GM12891 (cell line): ENCODE measurements at regions not wholly inside any gene's neighbourhood (a gene's known extent, or its start where the extent isn't known, plus 50 kb on each side); places are given as distances from the start of the nearest gene placed in this dataset.

Experiments used
- DNase-seq: peaks from one replicate; pipeline ENCODE4 v3.0.0; 2011; ENCODE audit warnings: low spot score; ENCODE audit not compliant: insufficient read length
- FAIRE-seq: peaks from 2 replicates; lab custom pipeline; 2011; peaks lifted over from hg19 to GRCh38; lab: Jason Lieb, UNC
- PAX5 ChIP-seq: IDR thresholded peaks from 2 replicates; pipeline ENCODE4 v1.6.1; 2011; ENCODE audit warnings: low read length, moderate library complexity, mild to moderate bottlenecking; ENCODE audit not compliant: insufficient read depth, severe bottlenecking
- POLR2A ChIP-seq: IDR thresholded peaks from 2 replicates; pipeline ENCODE4 v1.6.1; 2011; ENCODE audit warnings: low read depth, low read length, control low read depth
- POLR2AphosphoS5 ChIP-seq: IDR thresholded peaks from 2 replicates; pipeline ENCODE4 v1.6.1; 2011; ENCODE audit warnings: low read depth, low read length, control low read depth
- POU2F2 ChIP-seq: IDR thresholded peaks from 2 replicates; pipeline ENCODE4 v1.6.1; 2011; ENCODE audit warnings: low read depth, mild to moderate bottlenecking, control low read depth, low read length, moderate library complexity
- SPI1 ChIP-seq: IDR thresholded peaks from 2 replicates; pipeline ENCODE4 v1.6.1; 2011; ENCODE audit warnings: low read depth, low read length, control low read depth
- TAF1 ChIP-seq: IDR thresholded peaks from 2 replicates; pipeline ENCODE4 v1.6.1; 2011; ENCODE audit warnings: low read depth, low read length, control low read depth

DNA sequence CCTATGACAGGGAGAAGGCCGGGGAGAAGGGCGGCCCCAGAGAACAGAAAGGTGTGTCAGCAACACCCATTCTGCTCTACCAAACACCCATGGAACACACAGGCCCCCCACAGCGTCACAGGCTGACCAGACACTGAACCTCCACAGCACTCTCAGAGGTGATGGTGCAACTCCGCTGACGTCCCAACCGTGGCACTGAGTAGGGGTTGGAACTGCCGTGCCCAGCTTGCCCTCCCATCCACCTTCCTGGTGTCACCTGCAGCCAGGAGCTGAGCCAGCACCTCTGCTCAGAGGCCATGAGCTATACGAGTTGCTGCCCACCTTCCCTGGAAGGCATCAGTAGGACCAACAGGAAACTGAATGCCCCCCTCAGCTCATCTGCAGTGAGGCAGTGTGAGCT, 412.9 kb upstream of the SALL3 start:
- no peak for FAIRE-seq
- TF ChIP-seq TAF1 (no peak), SPI1 (no peak), POLR2A (no peak), PAX5 (no peak), POU2F2 (no peak), POLR2AphosphoS5 (no peak)

DNA sequence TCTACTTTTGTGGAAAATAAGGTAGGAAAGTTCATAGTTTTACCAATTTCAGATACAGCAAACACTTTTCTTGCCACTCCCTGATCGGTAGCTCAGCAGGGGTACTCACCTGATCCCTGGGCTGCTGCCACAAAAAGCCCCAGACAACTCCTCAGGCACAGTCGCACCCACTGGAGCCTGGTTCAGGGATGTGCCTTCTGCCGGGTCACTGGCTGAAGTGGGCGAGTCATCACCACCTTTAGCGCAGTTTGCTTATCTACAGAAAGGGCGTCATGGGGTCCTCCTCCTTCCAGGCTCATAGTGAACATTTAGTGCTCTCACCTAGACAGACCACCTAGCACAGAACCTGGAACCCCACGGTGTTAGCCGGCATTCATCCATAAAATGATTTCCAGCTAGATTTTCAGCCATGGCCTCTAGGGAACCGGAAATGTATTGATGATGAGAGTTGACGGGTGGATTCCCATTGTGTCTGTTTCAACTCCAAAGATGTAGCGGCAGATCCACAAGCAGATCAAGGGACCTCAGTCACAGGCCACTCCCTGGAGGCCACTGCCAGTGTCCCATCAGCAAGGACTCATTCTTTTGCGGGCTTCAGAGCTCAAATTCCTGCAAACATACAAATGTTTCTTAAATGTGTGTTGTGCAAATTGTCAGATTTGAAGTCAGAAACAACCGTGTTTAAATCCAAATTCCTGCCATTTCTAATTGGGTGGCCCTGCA, 408.4 kb upstream of the SALL3 start:
- no peak for DNase-seq
- TF ChIP-seq PAX5 (no peak), TAF1 (no peak), POLR2AphosphoS5 (no peak), POU2F2 (no peak), SPI1 (no peak), POLR2A (no peak)
- FAIRE-seq: no peak

More for the DNA sequence above, 412.9 kb upstream of the SALL3 start:
- DNase-seq: no peak

DNA sequence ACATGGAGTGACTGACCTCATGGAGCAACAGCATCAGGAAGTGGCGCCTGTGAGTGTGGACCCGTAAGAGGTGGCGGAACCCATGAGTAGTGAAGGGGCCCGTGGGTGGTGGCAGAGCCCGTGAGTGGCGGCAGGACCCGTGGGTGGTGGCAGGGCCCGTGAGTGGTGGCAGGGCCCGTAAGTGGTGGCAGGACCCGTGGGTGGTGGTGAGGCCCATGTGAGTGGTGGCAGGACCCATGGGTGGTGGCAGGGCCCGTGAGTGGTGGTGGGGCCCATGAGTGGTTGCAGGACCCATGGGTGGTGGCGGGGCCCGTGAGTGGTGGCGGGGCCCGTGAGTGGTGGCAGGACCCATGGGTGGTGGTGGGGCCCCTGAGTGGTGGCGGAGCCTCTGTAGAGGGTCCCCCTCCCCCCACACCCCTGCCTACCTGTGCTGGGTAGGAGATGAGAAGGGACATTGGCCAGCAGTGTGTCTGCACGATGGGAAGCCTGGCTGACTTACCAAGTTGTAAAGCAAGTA, 407.7 kb upstream of the SALL3 start:
- no peak for FAIRE-seq
- TF ChIP-seq TAF1: no peak
- TF ChIP-seq PAX5: no peak
- no peak for TF ChIP-seq SPI1
- TF ChIP-seq POLR2A: no peak
- no peak for TF ChIP-seq POU2F2
- no peak for TF ChIP-seq POLR2AphosphoS5

DNA sequence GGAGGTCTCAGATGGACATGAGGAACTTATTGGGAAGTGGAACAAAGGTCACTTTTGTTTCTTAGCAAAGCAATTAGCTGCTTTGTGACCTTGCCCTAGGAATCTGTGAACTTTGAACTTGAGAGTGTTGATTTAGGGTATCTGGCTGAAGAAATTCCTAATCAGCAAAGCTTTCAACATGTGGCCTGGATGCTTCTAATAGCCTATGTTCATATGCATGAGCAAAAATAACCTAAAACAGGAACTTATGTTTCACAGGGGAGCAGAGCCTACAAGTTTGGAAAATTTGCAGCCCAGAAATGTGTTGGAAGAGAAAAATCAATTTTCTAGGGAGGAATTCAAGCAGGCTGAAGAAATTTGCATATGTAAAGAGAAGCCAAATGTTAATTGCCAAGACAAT, 405.8 kb upstream of the SALL3 start:
- no peak for TF ChIP-seq POLR2AphosphoS5
- FAIRE-seq: no peak

More for the DNA sequence above, 407.7 kb upstream of the SALL3 start:
- no peak for DNase-seq

DNA sequence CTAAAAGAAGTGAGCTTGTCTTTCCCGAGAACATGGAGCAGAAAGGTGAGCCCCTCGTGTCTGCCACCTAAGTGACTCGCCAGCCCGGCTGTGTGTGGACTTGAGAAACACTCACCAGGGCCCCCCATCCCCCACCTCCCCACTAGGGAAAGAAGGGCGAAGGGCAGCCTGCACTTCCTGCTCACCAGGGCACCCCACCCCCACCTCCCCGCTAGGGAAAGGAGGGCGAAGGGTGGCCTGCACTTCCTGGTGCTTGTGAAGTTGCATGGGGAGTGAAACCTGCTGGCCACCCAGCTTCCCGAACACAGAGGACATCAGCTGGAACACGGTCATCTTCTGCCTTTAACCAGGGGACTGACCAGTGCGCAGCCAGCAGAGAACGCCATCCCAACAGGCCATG, 402.7 kb upstream of the SALL3 start:
- FAIRE-seq (no peak), DNase-seq (no peak)
- TF ChIP-seq POLR2A (no peak), PAX5 (no peak), TAF1 (no peak), POU2F2 (no peak), SPI1 (no peak), POLR2AphosphoS5 (no peak)

More for the DNA sequence above, 405.8 kb upstream of the SALL3 start:
- no peak for DNase-seq

DNA sequence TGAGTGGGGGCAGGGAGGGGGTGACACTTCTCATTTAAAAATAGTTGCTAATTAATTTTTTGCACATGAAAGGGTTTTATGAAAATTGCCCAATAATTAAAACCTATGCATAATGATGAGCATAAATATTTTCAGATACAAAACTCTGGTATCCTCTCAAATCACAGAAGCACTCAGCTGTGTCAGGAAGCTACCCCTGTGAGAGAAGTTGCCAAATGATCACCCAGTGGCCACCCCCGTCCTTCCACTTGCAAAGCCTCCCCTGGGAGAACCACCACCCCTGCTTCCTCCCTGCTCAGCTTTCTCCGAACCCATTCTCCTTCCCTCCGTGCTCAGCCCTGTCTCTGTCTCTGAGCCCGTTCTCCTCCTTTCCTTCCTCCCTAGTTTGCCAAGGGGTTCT, 400.2 kb upstream of the SALL3 start:
- TF ChIP-seq TAF1 (no peak), PAX5 (no peak), POLR2AphosphoS5 (no peak), SPI1 (no peak), POLR2A (no peak), POU2F2 (no peak)
- DNase-seq (no peak), FAIRE-seq (no peak)

DNA sequence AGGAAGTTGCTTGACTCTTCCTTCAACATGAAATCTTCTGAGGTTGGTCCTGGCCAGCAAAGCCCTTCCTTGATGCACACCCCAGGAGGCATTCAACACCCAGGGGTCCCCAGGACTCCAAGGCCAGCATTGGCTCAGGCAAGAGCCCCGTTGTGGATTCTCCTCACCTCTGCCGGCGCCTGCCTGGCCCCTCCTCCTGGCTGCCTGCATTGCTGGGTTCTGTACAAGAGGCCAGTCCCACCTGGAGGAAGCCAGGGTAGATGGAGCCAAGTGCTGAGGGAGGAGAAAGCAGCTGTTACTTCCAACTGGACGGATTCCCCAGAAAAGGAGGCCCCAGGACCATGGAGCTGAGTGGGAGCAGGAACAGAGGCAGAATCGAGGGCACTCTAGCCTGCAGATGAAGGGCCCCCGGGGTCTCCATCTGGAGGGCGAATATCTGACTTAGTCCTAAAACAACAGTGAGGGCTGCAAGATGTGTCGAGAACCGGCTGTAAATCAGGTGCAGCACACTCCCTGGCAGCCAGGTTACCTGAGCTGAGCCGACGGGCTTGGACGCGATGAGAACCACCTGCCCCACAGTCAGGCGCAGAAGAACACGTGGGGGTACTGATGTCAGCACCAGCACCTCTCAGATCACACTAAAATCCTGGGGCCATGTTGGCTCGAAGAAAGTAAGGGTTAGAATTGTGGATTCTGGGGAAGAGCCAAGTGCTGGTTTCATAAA, 399.6 kb upstream of the SALL3 start:
- DNase-seq (no peak), FAIRE-seq (no peak)
- TF ChIP-seq SPI1 (no peak), TAF1 (no peak), POLR2AphosphoS5 (no peak), PAX5 (no peak), POU2F2 (no peak), POLR2A (no peak)

DNA sequence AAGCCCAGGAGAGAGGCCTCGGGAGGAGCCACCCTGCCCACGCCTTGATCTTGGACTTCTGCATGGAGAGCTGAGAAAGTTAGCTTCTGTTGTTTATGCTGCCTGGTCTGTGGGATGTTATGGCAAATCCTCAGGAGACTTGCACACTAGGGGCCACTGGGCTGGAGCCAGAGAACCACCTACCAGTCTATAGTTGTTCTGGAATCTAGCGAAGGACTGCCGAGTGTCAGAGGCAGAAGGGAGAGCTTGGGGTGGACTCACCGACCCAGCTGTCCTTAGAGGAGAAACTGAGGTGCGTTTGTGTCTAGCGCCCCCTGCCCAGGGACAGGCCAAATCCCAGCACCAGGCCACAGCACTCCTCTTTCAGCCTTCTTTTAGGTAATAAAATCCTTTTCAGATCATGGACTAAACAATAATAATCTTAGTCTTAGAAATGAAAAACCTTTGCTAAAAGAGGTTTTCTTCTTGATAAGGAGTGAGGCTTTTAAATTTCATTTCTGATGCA, 398.7 kb upstream of the SALL3 start:
- no peak for TF ChIP-seq POU2F2
- no peak for TF ChIP-seq PAX5
- TF ChIP-seq SPI1: no peak
- FAIRE-seq (no peak), DNase-seq (no peak)

DNA sequence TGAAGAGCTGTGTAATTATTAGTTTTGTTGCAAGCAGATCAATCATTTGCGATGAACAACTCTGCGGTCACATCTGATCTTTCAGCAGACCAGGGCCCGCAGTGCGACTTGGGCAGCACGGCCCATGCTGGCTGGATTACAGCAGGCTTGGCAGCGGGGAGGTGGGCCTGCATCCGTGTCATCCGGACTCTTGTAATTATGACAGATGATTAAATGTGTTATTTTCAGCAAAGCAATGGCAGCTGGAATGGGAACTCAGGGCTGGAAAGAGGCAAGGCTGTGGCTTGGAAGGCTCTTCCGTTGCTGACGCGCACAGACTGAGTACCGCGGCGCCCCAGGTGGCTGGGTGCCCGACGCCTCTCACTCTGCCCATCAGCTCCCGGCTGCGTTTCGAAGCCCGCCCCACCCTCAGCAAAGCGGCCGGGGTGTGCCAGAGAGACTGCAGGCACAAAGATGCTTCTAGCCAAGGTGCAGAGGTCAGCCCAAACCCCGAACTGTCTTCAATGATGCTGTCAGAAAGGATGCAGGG, 397.4 kb upstream of the SALL3 start:
- no peak for TF ChIP-seq POU2F2
- no peak for TF ChIP-seq POLR2A
- no peak for TF ChIP-seq TAF1
- TF ChIP-seq SPI1: no peak
- TF ChIP-seq POLR2AphosphoS5: no peak
- no peak for TF ChIP-seq PAX5
- no peak for FAIRE-seq
- no peak for DNase-seq
